ENCODE measurements at regions not wholly inside any gene's neighbourhood (a gene's known extent, or its start where the extent isn't known, plus 50 kb on each side); places are given as distances from the start of the nearest gene placed in this dataset.

- POLR2A ChIA-PET: no interaction called here
- no peak for ATAC-seq (ENCODE audit: poor library complexity)
- CTCF ChIA-PET: no interaction called here
- no peaks in the 10 kb centered on the region for H3K4me1 Mint-ChIP-seq (ENCODE audit: low read depth)
- H3K27me3 Mint-ChIP-seq: peaks cover 9% of the 10 kb centered on the region
- Histone ChIP-seq H3K4me1 (ENCODE audit: insufficient read depth, low read length) (no peaks in the 10 kb centered on the region), H3K4me3 (ENCODE audit: low read length) (no peak overlapping the region), H3K36me3 (ENCODE audit: insufficient read depth, low read length) (no peaks in the 10 kb centered on the region), H3K27ac (ENCODE audit: low read depth in 1 of 2, low read length in 2 of 2) (no peak overlapping the region), H3K9me3 (ENCODE audit: control insufficient read depth in 1 of 2, insufficient read depth in 1 of 2, low read length in 2 of 2) (peaks cover 0 to 4% of the 10 kb centered on the region in 2 experiments), H3K27me3 (ENCODE audit: control insufficient read depth in 1 of 2, insufficient read depth in 2 of 2, low read length in 2 of 2) (peaks cover 0 to 5% of the 10 kb centered on the region in 2 experiments)
- TF ChIP-seq CTCF (IDR thresholded peaks at IDR 0.05): no peak
- H3K9me3 Mint-ChIP-seq: peaks cover 3% of the 10 kb centered on the region
- no peak overlapping the region for H3K4me3 Mint-ChIP-seq
- intact Hi-C loops (cut with DNase I, micrococcal nuclease): no loop called here
- H3K36me3 Mint-ChIP-seq (ENCODE audit: low read depth): no peaks in the 10 kb centered on the region
- H3K27ac Mint-ChIP-seq: no peak overlapping the region
- no peak for DNase-seq
Observed at GRCh38 chr10:43013065-43013464, 63.8 kb upstream of the RET start.

- CTCF ChIA-PET: no interaction called here
- TF ChIP-seq CTCF (IDR thresholded peaks at IDR 0.05): no peak
- no peak overlapping the region for H3K27ac ChIP-seq (ENCODE audit: low read depth in 1 of 2, low read length in 2 of 2)
- H3K36me3 ChIP-seq (ENCODE audit: insufficient read depth, low read length): no peaks in the 10 kb centered on the region
- Mint-ChIP-seq H3K36me3 (ENCODE audit: low read depth) (no peaks in the 10 kb centered on the region), H3K27ac (no peak overlapping the region), H3K4me3 (no peak overlapping the region), H3K4me1 (ENCODE audit: low read depth) (no peaks in the 10 kb centered on the region), H3K27me3 (peaks cover 20% of the 10 kb centered on the region), H3K9me3 (no peaks in the 10 kb centered on the region)
- POLR2A ChIA-PET: no interaction called here
- no peak for DNase-seq
- ATAC-seq (ENCODE audit: poor library complexity): no peak
- no peak overlapping the region for H3K4me3 ChIP-seq (ENCODE audit: low read length)
- H3K9me3 ChIP-seq (ENCODE audit: control insufficient read depth in 1 of 2, insufficient read depth in 1 of 2, low read length in 2 of 2): peaks cover 0 to 15% of the 10 kb centered on the region in 2 experiments
- peaks cover 0 to 5% of the 10 kb centered on the region in 2 experiments for H3K27me3 ChIP-seq (ENCODE audit: control insufficient read depth in 1 of 2, insufficient read depth in 2 of 2, low read length in 2 of 2)
- intact Hi-C loops (cut with DNase I, micrococcal nuclease): no loop called here
- H3K4me1 ChIP-seq (ENCODE audit: insufficient read depth, low read length): no peaks in the 10 kb centered on the region
Observed at GRCh38 chr10:43024524-43024923, 52.3 kb upstream of the RET start.

- DNase-seq: no peak
- CTCF ChIA-PET: no interaction called here
- intact Hi-C loops (cut with DNase I, micrococcal nuclease): no loop called here
Observed at GRCh38 chr10:43024942-43025700, 51.7 kb upstream of the RET start.

More at GRCh38 chr10:43024942-43025700, 51.7 kb upstream of the RET start:
- H3K27me3 Mint-ChIP-seq: peaks cover 20% of the 10 kb centered on the region
- H3K4me1 ChIP-seq (ENCODE audit: insufficient read depth, low read length): no peaks in the 10 kb centered on the region
- TF ChIP-seq CTCF (IDR thresholded peaks at IDR 0.05): no peak
- POLR2A ChIA-PET: no interaction called here
- no peak overlapping the region for H3K4me3 Mint-ChIP-seq
- no peaks in the 10 kb centered on the region for H3K36me3 Mint-ChIP-seq (ENCODE audit: low read depth)
- no peak overlapping the region for H3K27ac Mint-ChIP-seq
- peaks cover 0 to 5% of the 10 kb centered on the region in 2 experiments for H3K27me3 ChIP-seq (ENCODE audit: control insufficient read depth in 1 of 2, insufficient read depth in 2 of 2, low read length in 2 of 2)
- no peaks in the 10 kb centered on the region for H3K4me1 Mint-ChIP-seq (ENCODE audit: low read depth)
- no peaks in the 10 kb centered on the region for H3K36me3 ChIP-seq (ENCODE audit: insufficient read depth, low read length)
- no peak overlapping the region for H3K4me3 ChIP-seq (ENCODE audit: low read length)
- ATAC-seq (ENCODE audit: poor library complexity): no peak
- no peaks in the 10 kb centered on the region for H3K9me3 Mint-ChIP-seq
- H3K27ac ChIP-seq (ENCODE audit: low read depth in 1 of 2, low read length in 2 of 2): no peak overlapping the region
- H3K9me3 ChIP-seq (ENCODE audit: control insufficient read depth in 1 of 2, insufficient read depth in 1 of 2, low read length in 2 of 2): peaks cover 0 to 15% of the 10 kb centered on the region in 2 experiments
